Upper lobe of right lung (tissue), 1 donor: ENCODE measurements at regions not wholly inside any gene's neighbourhood (a gene's known extent, or its start where the extent isn't known, plus 50 kb on each side); places are given as distances from the start of the nearest gene placed in this dataset.
"Not testable (repeated sequence)": the region's sequence is repeated elsewhere in the genome, so short reads cannot be mapped to it uniquely, and the experiment has no call there.

ENCODE experiments used
- ATAC-seq: fragments of 200-7000 bp; cut with Tn5 transposase; one replicate; pipeline ENCODE4 v1.9.1; 2020; ENCODE audit warnings: mild to moderate bottlenecking, moderate library complexity
- DNase-seq: peaks from one replicate; pipeline ENCODE4 v3.0.0-alpha.2; 2020
- H3K27ac ChIP-seq: fragments of 200-600 bp; one replicate; pipeline ENCODE4 v1.8.0; 2022
- H3K27me3 ChIP-seq: fragments of 200-600 bp; one replicate; pipeline ENCODE4 v1.8.0; 2022; ENCODE audit warnings: mild to moderate bottlenecking
- H3K36me3 ChIP-seq: fragments of 200-600 bp; one replicate; pipeline ENCODE4 v1.8.0; 2022
- H3K4me1 ChIP-seq: fragments of 200-600 bp; one replicate; pipeline ENCODE4 v1.8.0; 2022
- H3K4me3 ChIP-seq: fragments of 200-600 bp; one replicate; pipeline ENCODE4 v1.8.0; 2022; ENCODE audit warnings: mild to moderate bottlenecking
- H3K9me3 ChIP-seq: fragments of 200-600 bp; one replicate; pipeline ENCODE4 v1.8.0; 2022
- intact Hi-C: fragments of 100-400 bp; cut with DNase I; formaldehyde crosslinking; loops from one replicate; pipeline ENCODE4 v1.11.0; 2022
- TF ChIP-seq, protein P1 (sequence below): fragments of 200-600 bp; IDR thresholded peaks from one replicate; pipeline ENCODE4 v1.8.0; 2022; ENCODE audit warnings: antibody characterized with exemption
- donor health status: DM: no; HTN: yes; CAD: no; lungs with severe emphysema.

- Histone ChIP-seq H3K27me3 (no peaks in the 10 kb centered on the region), H3K36me3 (no peaks in the 10 kb centered on the region), H3K27ac (no peak overlapping the region), H3K4me1 (no peaks in the 10 kb centered on the region), H3K4me3 (no peak overlapping the region), H3K9me3 (no peaks in the 10 kb centered on the region)
- intact Hi-C loops, result no loop called here
- DNase-seq, result no peak
- TF ChIP-seq, protein P1, sequence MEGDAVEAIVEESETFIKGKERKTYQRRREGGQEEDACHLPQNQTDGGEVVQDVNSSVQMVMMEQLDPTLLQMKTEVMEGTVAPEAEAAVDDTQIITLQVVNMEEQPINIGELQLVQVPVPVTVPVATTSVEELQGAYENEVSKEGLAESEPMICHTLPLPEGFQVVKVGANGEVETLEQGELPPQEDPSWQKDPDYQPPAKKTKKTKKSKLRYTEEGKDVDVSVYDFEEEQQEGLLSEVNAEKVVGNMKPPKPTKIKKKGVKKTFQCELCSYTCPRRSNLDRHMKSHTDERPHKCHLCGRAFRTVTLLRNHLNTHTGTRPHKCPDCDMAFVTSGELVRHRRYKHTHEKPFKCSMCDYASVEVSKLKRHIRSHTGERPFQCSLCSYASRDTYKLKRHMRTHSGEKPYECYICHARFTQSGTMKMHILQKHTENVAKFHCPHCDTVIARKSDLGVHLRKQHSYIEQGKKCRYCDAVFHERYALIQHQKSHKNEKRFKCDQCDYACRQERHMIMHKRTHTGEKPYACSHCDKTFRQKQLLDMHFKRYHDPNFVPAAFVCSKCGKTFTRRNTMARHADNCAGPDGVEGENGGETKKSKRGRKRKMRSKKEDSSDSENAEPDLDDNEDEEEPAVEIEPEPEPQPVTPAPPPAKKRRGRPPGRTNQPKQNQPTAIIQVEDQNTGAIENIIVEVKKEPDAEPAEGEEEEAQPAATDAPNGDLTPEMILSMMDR, result no peak
- ATAC-seq, result no peak
Observed at GRCh38 chr6:66184091-66184490, 477.1 kb upstream of the EYS start.

DNA sequence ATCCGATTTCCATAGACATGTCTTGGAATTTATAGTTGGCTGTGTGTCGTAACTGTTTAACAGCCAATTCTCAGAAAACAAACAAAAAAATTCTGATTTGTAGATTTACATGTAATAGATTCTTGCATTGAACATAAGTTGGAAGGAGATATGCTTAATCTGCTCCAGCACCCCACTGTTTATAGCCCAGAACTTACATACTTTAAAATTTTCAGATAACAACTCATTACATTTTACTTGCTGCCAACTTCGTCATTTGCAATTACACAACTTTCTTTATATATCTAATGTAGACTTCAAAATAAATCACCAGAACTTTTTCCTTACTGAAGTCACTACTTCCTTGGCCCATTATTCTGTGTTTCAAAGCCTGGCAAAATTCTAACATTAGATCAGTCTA lies 472.3 kb upstream of the EYS start:
- Histone ChIP-seq H3K27ac (no peak overlapping the region), H3K4me3 (no peak overlapping the region), H3K9me3 (no peaks in the 10 kb centered on the region), H3K36me3 (no peaks in the 10 kb centered on the region), H3K4me1 (no peaks in the 10 kb centered on the region), H3K27me3 (no peaks in the 10 kb centered on the region)
- ATAC-seq, result no peak
- DNase-seq, result no peak
- TF ChIP-seq, protein P1, result no peak
- intact Hi-C loops, result no loop called here

DNA sequence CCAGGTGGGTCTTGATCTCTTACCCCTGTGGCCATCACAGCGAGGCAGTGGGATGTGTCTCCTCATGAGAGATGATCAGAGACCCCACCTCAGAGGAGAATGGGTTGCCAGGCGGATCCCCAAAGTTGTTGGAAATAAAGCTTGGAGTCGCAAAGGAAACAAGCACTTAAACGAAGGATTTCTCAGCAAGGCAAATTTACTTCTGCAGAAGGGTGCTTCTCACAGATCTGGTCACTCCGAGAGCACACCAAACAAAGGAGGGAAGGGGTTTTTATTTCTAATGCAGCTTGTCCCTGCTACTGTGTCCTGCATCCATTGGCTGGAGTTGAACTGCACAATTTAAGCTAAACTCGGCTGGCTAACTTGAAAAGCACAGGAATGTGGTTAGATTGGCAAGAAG lies 466.6 kb upstream of the EYS start:
- no peak for DNase-seq
- intact Hi-C loops, result no loop called here
- H3K4me3 ChIP-seq, result no peak overlapping the region
- no peak overlapping the region for H3K27ac ChIP-seq
- ATAC-seq, result no peak
- no peaks in the 10 kb centered on the region for H3K4me1 ChIP-seq
- TF ChIP-seq, protein P1, result no peak
- H3K9me3 ChIP-seq, result peaks cover 6% of the 10 kb centered on the region
- no peaks in the 10 kb centered on the region for H3K36me3 ChIP-seq
- H3K27me3 ChIP-seq, result no peaks in the 10 kb centered on the region

GRCh38 chr6:66166713-66167112 lies 459.7 kb upstream of the EYS start:
- H3K27me3 ChIP-seq, DNase-seq, H3K4me3 ChIP-seq, ATAC-seq, H3K9me3 ChIP-seq, H3K4me1 ChIP-seq, intact Hi-C loops, H3K27ac ChIP-seq, H3K36me3 ChIP-seq: not testable (repeated sequence)

GRCh38 chr6:66161546-66162108 lies 454.6 kb upstream of the EYS start:
- H3K27me3 ChIP-seq, result no peaks in the 10 kb centered on the region
- no peak for DNase-seq
- ATAC-seq, result no peak
- H3K36me3 ChIP-seq, result no peaks in the 10 kb centered on the region
- H3K9me3 ChIP-seq, result peaks cover 27% of the 10 kb centered on the region
- TF ChIP-seq, protein P1, result no peak
- intact Hi-C loops, result no loop called here
- no peak overlapping the region for H3K27ac ChIP-seq
- H3K4me3 ChIP-seq, result no peak overlapping the region
- no peaks in the 10 kb centered on the region for H3K4me1 ChIP-seq

DNA sequence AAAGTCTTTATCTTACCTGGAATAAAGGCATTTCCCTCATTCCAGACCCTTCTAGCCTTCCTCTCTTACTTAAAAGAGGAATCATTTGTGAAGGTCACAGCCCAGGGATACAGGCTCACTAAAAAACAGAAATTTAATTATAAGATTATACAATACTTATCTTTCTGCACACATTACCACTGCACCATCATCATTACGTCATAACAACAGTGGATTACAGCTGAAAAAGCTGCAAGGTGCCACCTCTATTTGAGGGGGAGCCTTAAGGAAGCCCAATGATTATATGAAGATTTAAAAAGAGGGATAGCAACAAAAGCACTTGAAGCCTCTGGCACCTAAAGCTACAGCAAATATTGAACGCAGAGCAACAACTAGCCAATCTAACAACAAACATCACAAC lies 452.9 kb upstream of the EYS start:
- H3K9me3 ChIP-seq, result peaks cover 27% of the 10 kb centered on the region
- H3K4me1 ChIP-seq, result no peaks in the 10 kb centered on the region
- no peak for ATAC-seq
- intact Hi-C loops, result no loop called here
- no peak for DNase-seq
- H3K36me3 ChIP-seq, result no peaks in the 10 kb centered on the region
- no peaks in the 10 kb centered on the region for H3K27me3 ChIP-seq
- no peak overlapping the region for H3K27ac ChIP-seq
- H3K4me3 ChIP-seq, result no peak overlapping the region
- TF ChIP-seq, protein P1, result no peak
